Tibial nerve (tissue), 4 donors: ENCODE measurements at regions not wholly inside any gene's neighbourhood (a gene's known extent, or its start where the extent isn't known, plus 50 kb on each side); places are given as distances from the start of the nearest gene placed in this dataset.
A peak's percentile ranks its signal among the peaks of the same experiment; 100 is the strongest.
"Not testable (repeated sequence)": the region's sequence is repeated elsewhere in the genome, so short reads cannot be mapped to it uniquely, and the experiment has no call there.

Source experiments
- DNase-seq, 2 donors: peaks; one replicate each; pipeline ENCODE4 v3.0.0-alpha.2; 2019; ENCODE audit warnings: low spot score in 2 of 2
- H3K27ac ChIP-seq, 4 donors: fragments of 200-600 bp; sonication (generic) in 3 of 4; one replicate each; pipeline ENCODE4 v1.5.1; 2017 to 2019; ENCODE audit warnings: mild to moderate bottlenecking in 1 of 4
- H3K27me3 ChIP-seq, 2 donors: fragments of 200-600 bp; sonication (generic) in 1 of 2; one replicate each; pipeline versions ENCODE4 v1.5.1 to v1.6.0; 2017 to 2019
- H3K36me3 ChIP-seq, 3 donors: fragments of 200-600 bp; sonication (generic); one replicate each; pipeline ENCODE4 v1.5.1; 2018 to 2019
- H3K4me1 ChIP-seq, 4 donors: fragments of 200-600 bp; sonication (generic) in 3 of 4; one replicate each; pipeline ENCODE4 v1.5.1; 2017 to 2019
- H3K4me3 ChIP-seq, 4 donors: fragments of 200-600 bp; sonication (generic) in 3 of 4; one replicate each; pipeline ENCODE4 v1.5.1; 2017 to 2019; ENCODE audit warnings: mild to moderate bottlenecking in 1 of 4, moderate library complexity in 1 of 4
- H3K9me3 ChIP-seq, 4 donors: fragments of 200-600 bp; sonication (generic) in 3 of 4; one replicate each; pipeline ENCODE4 v1.5.1; 2017 to 2019
- EP300 ChIP-seq, 2 donors: sonication (generic); formaldehyde crosslinking; IDR thresholded peaks; one replicate each; pipeline ENCODE4 v1.6.1; 2017; ENCODE audit warnings: antibody characterized with exemption in 2 of 2, mild to moderate bottlenecking in 1 of 2
- POLR2A ChIP-seq, 2 donors: fragments of 450-650 bp; IDR thresholded peaks; one replicate each; pipeline ENCODE4 v1.6.1; 2017; ENCODE audit warnings: antibody characterized with exemption in 2 of 2, mild to moderate bottlenecking in 2 of 2, moderate library complexity in 2 of 2
- WGBS, 2 donors: methylation state at CpG; one replicate each; pipeline ENCODE4 v1.1.5; 2018; 5-methylcytosine and 5-hydroxymethylcytosine counted together
- TF ChIP-seq, protein P1 (sequence below), 5 experiments: fragments of 200-600 bp in 3 of 5; fragments of 450-650 bp in 2 of 5; sonication (generic) in 3 of 5; IDR thresholded peaks; one replicate each; pipeline ENCODE4 v1.5.1; 2016 to 2019; ENCODE audit warnings: antibody characterized with exemption in 5 of 5, mild to moderate bottlenecking in 3 of 5, moderate library complexity in 2 of 5

DNA sequence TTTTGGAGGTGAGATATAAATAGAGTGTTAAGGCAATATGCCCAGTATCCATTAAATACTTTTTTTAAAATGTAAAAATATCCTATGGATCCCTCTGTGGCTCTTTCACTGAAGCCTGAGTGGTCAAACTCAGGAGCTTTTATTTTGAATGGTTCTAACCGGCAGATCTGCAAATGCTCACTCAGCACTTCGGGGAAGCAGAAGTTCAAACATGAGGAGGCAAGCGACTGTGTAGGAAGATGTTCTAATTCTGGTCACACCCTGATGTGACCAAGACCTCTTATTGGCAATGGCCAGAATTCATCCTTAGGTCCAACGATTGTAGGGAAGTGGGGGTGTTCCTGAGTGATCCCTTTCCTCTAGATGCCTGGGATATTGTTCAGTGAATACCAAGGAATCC, 168.8 kb downstream of the CDCA7 start:
- no peaks in the 10 kb centered on the region for H3K27me3 ChIP-seq
- 10 to 14% methylated on average over 4 of the region's 4 CpGs for WGBS, 2 donors
- no peaks in the 10 kb centered on the region for H3K36me3 ChIP-seq
- peak in 1 of 2 donors; percentile 17 for DNase-seq
- no peak for TF ChIP-seq POLR2A (IDR thresholded peaks at IDR 0.05)
- TF ChIP-seq, protein P1, sequence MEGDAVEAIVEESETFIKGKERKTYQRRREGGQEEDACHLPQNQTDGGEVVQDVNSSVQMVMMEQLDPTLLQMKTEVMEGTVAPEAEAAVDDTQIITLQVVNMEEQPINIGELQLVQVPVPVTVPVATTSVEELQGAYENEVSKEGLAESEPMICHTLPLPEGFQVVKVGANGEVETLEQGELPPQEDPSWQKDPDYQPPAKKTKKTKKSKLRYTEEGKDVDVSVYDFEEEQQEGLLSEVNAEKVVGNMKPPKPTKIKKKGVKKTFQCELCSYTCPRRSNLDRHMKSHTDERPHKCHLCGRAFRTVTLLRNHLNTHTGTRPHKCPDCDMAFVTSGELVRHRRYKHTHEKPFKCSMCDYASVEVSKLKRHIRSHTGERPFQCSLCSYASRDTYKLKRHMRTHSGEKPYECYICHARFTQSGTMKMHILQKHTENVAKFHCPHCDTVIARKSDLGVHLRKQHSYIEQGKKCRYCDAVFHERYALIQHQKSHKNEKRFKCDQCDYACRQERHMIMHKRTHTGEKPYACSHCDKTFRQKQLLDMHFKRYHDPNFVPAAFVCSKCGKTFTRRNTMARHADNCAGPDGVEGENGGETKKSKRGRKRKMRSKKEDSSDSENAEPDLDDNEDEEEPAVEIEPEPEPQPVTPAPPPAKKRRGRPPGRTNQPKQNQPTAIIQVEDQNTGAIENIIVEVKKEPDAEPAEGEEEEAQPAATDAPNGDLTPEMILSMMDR (IDR thresholded peaks at IDR 0.05) = no peak
- peak in 1 of 2 donors; percentile 68 for TF ChIP-seq EP300 (IDR thresholded peaks at IDR 0.05)
- H3K4me3 ChIP-seq = no peak overlapping the region
- peaks cover 0 to 10% (median 0%) of the 10 kb centered on the region in 4 donors for H3K9me3 ChIP-seq
- H3K4me1 ChIP-seq = peaks cover 0 to 5% (median 0%) of the 10 kb centered on the region in 4 donors
- H3K27ac ChIP-seq = no peak overlapping the region

GRCh38 chr2:173524256-173524955, 169.7 kb downstream of the CDCA7 start:
- WGBS, 2 donors = 75 to 86% methylated on average over 7 of the region's 7 CpGs
- no peaks in the 10 kb centered on the region for H3K36me3 ChIP-seq
- no peak for DNase-seq
- peaks cover 0 to 10% (median 0%) of the 10 kb centered on the region in 4 donors for H3K9me3 ChIP-seq
- H3K4me1 ChIP-seq = peaks cover 0 to 5% (median 0%) of the 10 kb centered on the region in 4 donors
- no peak overlapping the region for H3K4me3 ChIP-seq
- peak in 1 of 2 donors; percentile 52 for TF ChIP-seq EP300 (IDR thresholded peaks at IDR 0.05)
- TF ChIP-seq, protein P1 (IDR thresholded peaks at IDR 0.05) = no peak
- H3K27me3 ChIP-seq = no peaks in the 10 kb centered on the region
- no peak overlapping the region for H3K27ac ChIP-seq

- not testable (repeated sequence) for DNase-seq, H3K4me3 ChIP-seq, H3K27me3 ChIP-seq, H3K4me1 ChIP-seq, H3K27ac ChIP-seq, H3K36me3 ChIP-seq, H3K9me3 ChIP-seq
- 81 to 83% methylated on average over 27 to 29 of the region's 32 CpGs for WGBS, 2 donors
These were observed 178.3 kb downstream of the CDCA7 start for GRCh38 chr2:173532732-173533531.

- no peak overlapping the region for H3K27ac ChIP-seq
- H3K4me1 ChIP-seq = no peaks in the 10 kb centered on the region
- no peaks in the 10 kb centered on the region for H3K27me3 ChIP-seq
- H3K36me3 ChIP-seq = no peaks in the 10 kb centered on the region
- TF ChIP-seq, protein P1 (IDR thresholded peaks at IDR 0.05) = no peak
- H3K9me3 ChIP-seq = no peaks in the 10 kb centered on the region
- DNase-seq = no peak
- no peak overlapping the region for H3K4me3 ChIP-seq
- 76 to 77% methylated on average over 2 of the region's 2 CpGs for WGBS, 2 donors
These were observed 183.0 kb downstream of the CDCA7 start for GRCh38 chr2:173537694-173538093.

DNA sequence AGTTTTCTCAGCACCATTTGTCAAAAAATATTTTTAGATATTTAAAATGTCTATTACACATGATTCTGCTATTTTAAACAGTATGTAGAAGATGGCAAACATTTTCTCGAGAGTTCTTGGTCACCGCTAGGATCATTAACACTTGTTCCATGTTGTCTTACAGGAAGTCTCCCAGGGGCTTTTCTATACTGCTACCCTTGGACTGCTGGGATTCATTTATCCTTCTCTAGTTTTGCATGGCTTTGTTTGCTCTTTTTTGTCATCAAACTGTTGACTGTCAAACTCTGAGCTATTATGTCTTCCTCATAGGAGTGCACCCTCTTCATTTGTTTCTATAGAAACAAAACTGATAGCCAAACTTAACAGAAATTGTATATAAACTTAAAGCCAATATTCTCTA, 184.9 kb downstream of the CDCA7 start:
- WGBS, 2 donors = 92 to 93% methylated on average over 2 of the region's 2 CpGs
- no peak overlapping the region for H3K4me3 ChIP-seq
- TF ChIP-seq, protein P1 (IDR thresholded peaks at IDR 0.05) = no peak
- no peak for TF ChIP-seq EP300 (IDR thresholded peaks at IDR 0.05)
- no peak for TF ChIP-seq POLR2A (IDR thresholded peaks at IDR 0.05)
- H3K27ac ChIP-seq = no peak overlapping the region
- no peaks in the 10 kb centered on the region for H3K9me3 ChIP-seq
- no peaks in the 10 kb centered on the region for H3K27me3 ChIP-seq
- H3K36me3 ChIP-seq = no peaks in the 10 kb centered on the region
- DNase-seq = no peak
- H3K4me1 ChIP-seq = no peaks in the 10 kb centered on the region
